NCI-H82 treated with DMSO at 0.1 percent for 48 hours (cell line): ENCODE measurements at regions not wholly inside any gene's neighbourhood (a gene's known extent, or its start where the extent isn't known, plus 50 kb on each side); places are given as distances from the start of the nearest gene placed in this dataset.
"Not testable (repeated sequence)": the region's sequence is repeated elsewhere in the genome, so short reads cannot be mapped to it uniquely, and the experiment has no call there.

Experiments used
- DNase-seq: peaks from one replicate; lab custom pipeline; 2025; ENCODE audit not compliant: unreplicated experiment; lab: John Stamatoyannopoulos, UW

- peak; percentile 82 for DNase-seq
Measured at GRCh38 chr12:24379861-24380521, 430.5 kb upstream of the SOX5 start.

GRCh38 chr12:24379433-24379832 lies 430.0 kb upstream of the SOX5 start:
- DNase-seq, result no peak

- DNase-seq, result no peak
Measured at GRCh38 chr12:24378548-24379407, 429.3 kb upstream of the SOX5 start.

GRCh38 chr12:24374452-24374851 lies 425.0 kb upstream of the SOX5 start:
- no peak for DNase-seq

- no peak for DNase-seq
Measured at GRCh38 chr12:24373004-24373403, 423.5 kb upstream of the SOX5 start.

- no peak for DNase-seq
Measured at GRCh38 chr12:24366514-24366913, 417.0 kb upstream of the SOX5 start.

GRCh38 chr12:24364921-24365320 lies 415.5 kb upstream of the SOX5 start:
- no peak for DNase-seq

GRCh38 chr12:24363177-24363754 lies 413.8 kb upstream of the SOX5 start:
- DNase-seq, result peak; percentile 35

- no peak for DNase-seq
Measured at GRCh38 chr12:24361877-24362580, 412.6 kb upstream of the SOX5 start.

- no peak for DNase-seq
Measured at GRCh38 chr12:24360907-24361306, 411.4 kb upstream of the SOX5 start.

GRCh38 chr12:24360461-24360860 lies 411.0 kb upstream of the SOX5 start:
- DNase-seq, result no peak

- no peak for DNase-seq
Measured at GRCh38 chr12:24360057-24360456, 410.6 kb upstream of the SOX5 start.

GRCh38 chr12:24359418-24359817 lies 409.9 kb upstream of the SOX5 start:
- no peak for DNase-seq

GRCh38 chr12:24356240-24356804 lies 406.9 kb upstream of the SOX5 start:
- no peak for DNase-seq

GRCh38 chr12:24352363-24352762 lies 402.9 kb upstream of the SOX5 start:
- no peak for DNase-seq

GRCh38 chr12:24349051-24349799 lies 399.8 kb upstream of the SOX5 start:
- DNase-seq, result no peak

- not testable (repeated sequence) for DNase-seq
Measured at GRCh38 chr12:24348180-24348579, 398.7 kb upstream of the SOX5 start.

GRCh38 chr12:24328261-24328660 lies 378.8 kb upstream of the SOX5 start:
- DNase-seq, result no peak

- no peak for DNase-seq
Measured at GRCh38 chr12:24325331-24325730, 375.9 kb upstream of the SOX5 start.

GRCh38 chr12:24307716-24308335 lies 358.4 kb upstream of the SOX5 start:
- no peak for DNase-seq
